Effector memory CD8-positive, alpha-beta T cell (primary cell): ENCODE measurements at regions not wholly inside any gene's neighbourhood (a gene's known extent, or its start where the extent isn't known, plus 50 kb on each side); places are given as distances from the start of the nearest gene placed in this dataset.

Experiments
- ATAC-seq: fragments of 150-1000 bp; cut with Tn5 transposase; replicated peaks from 2 replicates; pipeline ENCODE4 v1.10.0; 2021; ENCODE audit warnings: mild to moderate bottlenecking, moderate library complexity
- DNase-seq, 3 experiments: peaks; one replicate each; pipeline ENCODE4 v3.0.0; 2021
- H3K27ac Mint-ChIP-seq, 2 donors: one replicate each; pipeline ENCODE4 v1.8.0; 2022; ENCODE audit warnings: mild to moderate bottlenecking in 2 of 2, mixed read lengths in 2 of 2, moderate library complexity in 2 of 2
- H3K27me3 Mint-ChIP-seq, 2 donors: one replicate each; pipeline ENCODE4 v1.8.0; 2022; ENCODE audit warnings: mixed read lengths in 2 of 2
- H3K36me3 Mint-ChIP-seq: one replicate; pipeline ENCODE4 v1.8.0; 2022; ENCODE audit warnings: mild to moderate bottlenecking, moderate library complexity, mixed read lengths; ENCODE audit not compliant: insufficient read depth
- H3K4me1 Mint-ChIP-seq, 2 donors: one replicate each; pipeline ENCODE4 v1.8.0; 2022; ENCODE audit warnings: low read depth in 2 of 2, mixed read lengths in 2 of 2
- H3K4me3 Mint-ChIP-seq, 2 donors: one replicate each; pipeline ENCODE4 v1.8.0; 2022; ENCODE audit warnings: mild to moderate bottlenecking in 2 of 2, mixed read lengths in 2 of 2, moderate library complexity in 2 of 2
- H3K9me3 Mint-ChIP-seq, 2 donors: one replicate each; pipeline ENCODE4 v1.8.0; 2022; ENCODE audit warnings: mixed read lengths in 2 of 2

GRCh38 chr1:117810553-117810952 is 118.9 kb downstream of the GDAP2 start:
- ATAC-seq, result no peak
- Mint-ChIP-seq H3K36me3 (no peaks in the 10 kb centered on the region), H3K27me3 (peaks cover 11 to 17% of the 10 kb centered on the region in 2 donors), H3K4me1 (no peaks in the 10 kb centered on the region), H3K27ac (no peak overlapping the region), H3K4me3 (no peak overlapping the region), H3K9me3 (no peaks in the 10 kb centered on the region)
- no peak for DNase-seq

- no peaks in the 10 kb centered on the region for H3K4me1 Mint-ChIP-seq
- H3K27ac Mint-ChIP-seq, result no peak overlapping the region
Observed at GRCh38 chr1:117812869-117813511, 116.4 kb downstream of the GDAP2 start.

More at GRCh38 chr1:117812869-117813511, 116.4 kb downstream of the GDAP2 start:
- ATAC-seq (no peak), DNase-seq (no peak)
- no peaks in the 10 kb centered on the region for H3K9me3 Mint-ChIP-seq
- H3K36me3 Mint-ChIP-seq, result no peaks in the 10 kb centered on the region
- peaks cover 0 to 12% of the 10 kb centered on the region in 2 donors for H3K27me3 Mint-ChIP-seq
- no peak overlapping the region for H3K4me3 Mint-ChIP-seq
